Progenitor cell of endocrine pancreas (in vitro differentiated cells): ENCODE measurements at regions not wholly inside any gene's neighbourhood (a gene's known extent, or its start where the extent isn't known, plus 50 kb on each side); places are given as distances from the start of the nearest gene placed in this dataset.
"Not testable (repeated sequence)": the region's sequence is repeated elsewhere in the genome, so short reads cannot be mapped to it uniquely, and the experiment has no call there.

Experiments used
- DNase-seq: peaks from one replicate; pipeline ENCODE4 v3.0.0; 2021; ENCODE audit warnings: low spot score; ENCODE audit not compliant: unreplicated experiment
- H3K27ac Mint-ChIP-seq: 2 replicates; pipeline ENCODE4 v1.8.0; 2021; ENCODE audit warnings: mild to moderate bottlenecking, moderate library complexity, mixed read lengths
- H3K27me3 Mint-ChIP-seq: 2 replicates; pipeline ENCODE4 v1.8.0; 2021; ENCODE audit warnings: mixed read lengths
- H3K36me3 Mint-ChIP-seq: 2 replicates; pipeline ENCODE4 v1.8.0; 2022; ENCODE audit warnings: mixed read lengths; ENCODE audit not compliant: insufficient read depth
- H3K4me1 Mint-ChIP-seq: 2 replicates; pipeline ENCODE4 v1.8.0; 2021; ENCODE audit warnings: low read depth, mixed read lengths
- H3K4me3 Mint-ChIP-seq: 2 replicates; pipeline ENCODE4 v1.8.0; 2021; ENCODE audit warnings: low read depth, mild to moderate bottlenecking, moderate library complexity, mixed read lengths
- H3K9me3 Mint-ChIP-seq: 2 replicates; pipeline ENCODE4 v1.8.0; 2021; ENCODE audit warnings: low read depth, mixed read lengths
- CTCF ChIP-seq: fragments of 200-600 bp; sonication (generic); IDR thresholded peaks from one replicate; pipeline ENCODE4 v1.5.0; 2021; ENCODE audit warnings: antibody characterized with exemption, mild to moderate bottlenecking; ENCODE audit not compliant: unreplicated experiment

DNA sequence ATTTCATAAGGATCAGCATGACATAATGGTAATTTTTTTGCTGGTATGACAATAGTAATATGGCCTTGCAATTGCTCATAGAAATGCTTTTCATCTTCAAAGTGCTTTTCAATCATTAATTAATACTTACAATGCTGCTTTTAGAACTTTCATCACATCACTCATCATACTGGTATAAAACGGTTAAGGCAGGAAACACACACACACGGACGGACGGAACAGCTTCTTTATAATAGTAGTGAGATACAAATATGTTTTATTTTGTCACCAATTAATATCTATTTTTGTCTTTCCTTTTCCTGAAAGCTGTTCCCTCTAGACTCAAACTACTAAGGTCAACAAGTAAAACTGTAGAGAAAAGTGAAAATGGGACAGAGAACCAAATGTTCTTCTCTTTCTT, 353.9 kb upstream of the PKN2 start:
- Mint-ChIP-seq H3K27ac (no peak overlapping the region), H3K4me3 (no peak overlapping the region), H3K36me3 (no peaks in the 10 kb centered on the region), H3K9me3 (no peaks in the 10 kb centered on the region), H3K27me3 (no peaks in the 10 kb centered on the region), H3K4me1 (peaks cover 4% of the 10 kb centered on the region)
- no peak for TF ChIP-seq CTCF
- DNase-seq: no peak

DNA sequence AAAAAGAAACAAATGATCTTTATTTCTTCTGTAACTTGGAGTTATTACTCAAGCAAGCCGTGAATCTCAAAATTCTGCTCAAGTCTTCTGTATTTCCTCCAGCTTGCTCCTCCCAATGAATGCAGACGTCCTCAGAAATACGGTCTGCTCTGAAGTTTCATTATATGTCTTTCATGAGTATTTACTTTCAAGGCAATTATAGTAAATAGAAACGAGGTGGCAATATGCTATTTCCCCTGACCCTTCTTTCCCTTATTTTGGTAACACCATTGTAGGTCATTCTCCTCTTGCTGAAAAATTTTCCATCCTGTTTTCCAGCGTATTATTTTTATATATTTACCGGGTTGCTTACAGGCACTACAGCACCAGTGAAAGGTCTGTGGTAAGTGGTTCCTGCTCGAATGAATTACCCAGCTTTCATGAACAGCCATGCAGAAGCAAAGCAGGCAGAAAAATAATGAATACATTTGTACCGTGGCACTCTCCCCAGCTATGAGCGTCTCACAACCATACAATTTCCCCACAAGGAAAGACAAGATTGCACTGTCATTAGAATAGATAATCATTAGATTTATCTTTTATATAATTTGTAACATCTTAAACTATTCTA, 350.9 kb upstream of the PKN2 start:
- H3K4me3 Mint-ChIP-seq: no peak overlapping the region
- H3K36me3 Mint-ChIP-seq: no peaks in the 10 kb centered on the region
- no peaks in the 10 kb centered on the region for H3K27me3 Mint-ChIP-seq
- H3K27ac Mint-ChIP-seq: no peak overlapping the region
- no peak for DNase-seq
- H3K9me3 Mint-ChIP-seq: no peaks in the 10 kb centered on the region
- H3K4me1 Mint-ChIP-seq: no peaks in the 10 kb centered on the region
- no peak for TF ChIP-seq CTCF

GRCh38 chr1:88341447-88341846, 342.6 kb upstream of the PKN2 start:
- no peaks in the 10 kb centered on the region for H3K9me3 Mint-ChIP-seq
- H3K4me3 Mint-ChIP-seq: no peak overlapping the region
- H3K4me1 Mint-ChIP-seq: no peaks in the 10 kb centered on the region
- no peak overlapping the region for H3K27ac Mint-ChIP-seq
- H3K36me3 Mint-ChIP-seq: no peaks in the 10 kb centered on the region
- DNase-seq: no peak
- no peaks in the 10 kb centered on the region for H3K27me3 Mint-ChIP-seq
- TF ChIP-seq CTCF: no peak

DNA sequence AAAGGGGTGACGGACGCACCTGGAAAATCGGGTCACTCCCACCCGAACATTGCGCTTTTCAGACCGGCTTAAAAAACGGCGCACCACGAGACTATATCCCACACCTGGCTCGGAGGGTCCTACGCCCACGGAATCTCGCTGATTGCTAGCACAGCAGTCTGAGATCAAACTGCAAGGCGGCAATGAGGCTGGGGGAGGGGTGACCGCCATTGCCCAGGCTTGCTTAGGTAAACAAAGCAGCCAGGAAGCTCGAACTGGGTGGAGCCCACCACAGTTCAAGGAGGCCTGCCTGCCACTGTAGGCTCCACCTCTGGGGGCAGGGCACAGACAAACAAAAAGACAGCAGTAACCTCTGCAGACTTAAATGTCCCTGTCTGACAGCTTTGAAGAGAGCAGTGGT, 342.0 kb upstream of the PKN2 start:
- H3K4me1 Mint-ChIP-seq, H3K27me3 Mint-ChIP-seq: not testable (repeated sequence)

DNA sequence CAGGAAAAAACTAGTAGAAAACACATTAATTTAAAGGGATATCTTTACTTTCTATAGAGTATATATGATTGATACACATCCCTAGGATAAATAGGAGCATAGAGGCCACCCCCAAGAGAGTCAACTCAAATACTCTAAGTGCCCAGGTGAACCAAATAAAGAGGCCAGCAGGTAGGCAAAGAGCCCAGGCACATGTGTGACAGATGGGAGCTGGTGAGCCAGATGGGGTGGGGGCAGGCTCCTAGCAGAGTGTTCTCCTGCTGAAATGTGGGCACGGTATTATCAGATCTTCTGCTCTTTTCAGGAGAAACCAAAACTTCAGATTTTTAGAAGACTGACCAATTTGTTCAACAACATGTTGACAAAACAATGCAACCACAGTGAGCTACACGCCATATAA, 333.4 kb upstream of the PKN2 start:
- Mint-ChIP-seq H3K36me3 (no peaks in the 10 kb centered on the region), H3K4me1 (no peaks in the 10 kb centered on the region), H3K9me3 (peaks cover 7% of the 10 kb centered on the region), H3K27me3 (no peaks in the 10 kb centered on the region), H3K4me3 (no peak overlapping the region), H3K27ac (no peak overlapping the region)
- no peak for TF ChIP-seq CTCF
- no peak for DNase-seq

More for the DNA sequence above, 342.0 kb upstream of the PKN2 start:
- not testable (repeated sequence) for DNase-seq, H3K9me3 Mint-ChIP-seq, H3K4me3 Mint-ChIP-seq, H3K27ac Mint-ChIP-seq, H3K36me3 Mint-ChIP-seq

GRCh38 chr1:88351960-88352359, 332.1 kb upstream of the PKN2 start:
- peaks cover 7% of the 10 kb centered on the region for H3K9me3 Mint-ChIP-seq
- no peaks in the 10 kb centered on the region for H3K4me1 Mint-ChIP-seq
- H3K4me3 Mint-ChIP-seq: no peak overlapping the region
- no peak for DNase-seq
- TF ChIP-seq CTCF: no peak
- no peak overlapping the region for H3K27ac Mint-ChIP-seq
- H3K36me3 Mint-ChIP-seq: no peaks in the 10 kb centered on the region
- no peaks in the 10 kb centered on the region for H3K27me3 Mint-ChIP-seq
